ENCODE measurements at regions not wholly inside any gene's neighbourhood (a gene's known extent, or its start where the extent isn't known, plus 50 kb on each side); places are given as distances from the start of the nearest gene placed in this dataset.

DNA sequence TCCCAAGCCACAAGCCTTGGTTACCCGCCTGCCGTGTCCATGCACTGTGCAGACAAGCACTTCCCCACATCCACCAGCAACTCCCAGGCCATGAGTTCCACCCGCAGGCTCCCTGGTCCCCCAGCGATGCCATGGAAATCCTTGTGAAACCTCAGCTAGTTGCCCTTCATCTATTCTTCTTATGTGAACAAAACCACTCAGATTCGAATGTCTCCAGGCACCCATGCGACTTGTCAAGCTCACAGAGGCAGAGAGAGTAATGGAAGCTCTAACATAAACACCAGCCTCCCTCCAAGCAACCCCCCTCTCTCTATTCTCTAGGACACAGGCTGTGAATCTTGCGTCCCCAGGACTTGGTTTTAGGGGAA lies 182.6 kb downstream of the C16orf95 start:
- TF ChIP-seq, protein P1, sequence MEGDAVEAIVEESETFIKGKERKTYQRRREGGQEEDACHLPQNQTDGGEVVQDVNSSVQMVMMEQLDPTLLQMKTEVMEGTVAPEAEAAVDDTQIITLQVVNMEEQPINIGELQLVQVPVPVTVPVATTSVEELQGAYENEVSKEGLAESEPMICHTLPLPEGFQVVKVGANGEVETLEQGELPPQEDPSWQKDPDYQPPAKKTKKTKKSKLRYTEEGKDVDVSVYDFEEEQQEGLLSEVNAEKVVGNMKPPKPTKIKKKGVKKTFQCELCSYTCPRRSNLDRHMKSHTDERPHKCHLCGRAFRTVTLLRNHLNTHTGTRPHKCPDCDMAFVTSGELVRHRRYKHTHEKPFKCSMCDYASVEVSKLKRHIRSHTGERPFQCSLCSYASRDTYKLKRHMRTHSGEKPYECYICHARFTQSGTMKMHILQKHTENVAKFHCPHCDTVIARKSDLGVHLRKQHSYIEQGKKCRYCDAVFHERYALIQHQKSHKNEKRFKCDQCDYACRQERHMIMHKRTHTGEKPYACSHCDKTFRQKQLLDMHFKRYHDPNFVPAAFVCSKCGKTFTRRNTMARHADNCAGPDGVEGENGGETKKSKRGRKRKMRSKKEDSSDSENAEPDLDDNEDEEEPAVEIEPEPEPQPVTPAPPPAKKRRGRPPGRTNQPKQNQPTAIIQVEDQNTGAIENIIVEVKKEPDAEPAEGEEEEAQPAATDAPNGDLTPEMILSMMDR (conservative IDR thresholded peaks at IDR 0.05; ENCODE audit: low read depth, low read length), result no peak
- no peak overlapping the region for H3K4me3 ChIP-seq (ENCODE audit: low read length)
- no peak for DNase-seq (ENCODE audit: low read depth)

DNA sequence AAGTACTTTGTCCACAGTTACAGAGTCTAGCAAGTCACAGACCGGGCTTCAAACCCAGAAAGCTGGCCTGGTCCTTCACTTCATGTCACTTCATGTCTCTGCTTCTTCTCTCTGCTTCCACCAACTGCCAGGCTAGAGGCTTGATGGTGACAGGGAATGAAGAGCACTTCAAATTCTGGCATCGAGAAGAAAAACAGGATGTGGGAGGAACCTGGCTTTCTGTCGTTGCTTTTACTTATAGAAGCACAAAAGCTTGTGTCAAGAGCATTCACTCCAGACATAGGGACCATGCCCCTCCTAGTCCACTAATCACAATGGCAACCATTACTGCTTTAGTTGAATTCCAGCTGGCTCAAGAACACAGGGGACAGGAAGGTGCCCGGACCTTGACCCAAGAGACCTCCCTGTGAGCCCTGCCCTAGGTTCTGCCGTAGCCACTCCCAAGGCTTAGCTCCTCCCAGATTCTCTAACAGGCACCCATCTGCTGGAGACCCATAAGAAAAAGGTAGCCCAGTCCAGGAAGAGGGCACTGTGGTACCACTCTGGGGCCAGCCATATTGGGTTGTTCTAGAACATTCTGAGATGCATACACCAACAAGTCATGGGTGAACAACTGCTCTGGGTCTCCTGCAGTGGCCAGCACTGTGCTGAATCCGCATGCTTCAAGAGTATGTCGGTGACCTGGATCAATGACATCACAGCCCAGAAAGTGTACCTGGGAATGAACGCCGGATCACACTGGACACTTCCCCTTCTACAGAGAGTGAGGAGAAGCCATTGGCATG lies 181.8 kb downstream of the C16orf95 start:
- TF ChIP-seq, protein P1 (conservative IDR thresholded peaks at IDR 0.05; ENCODE audit: low read depth, low read length), result no peak
- no peak for DNase-seq (ENCODE audit: low read depth)
- no peak overlapping the region for H3K4me3 ChIP-seq (ENCODE audit: low read length)

DNA sequence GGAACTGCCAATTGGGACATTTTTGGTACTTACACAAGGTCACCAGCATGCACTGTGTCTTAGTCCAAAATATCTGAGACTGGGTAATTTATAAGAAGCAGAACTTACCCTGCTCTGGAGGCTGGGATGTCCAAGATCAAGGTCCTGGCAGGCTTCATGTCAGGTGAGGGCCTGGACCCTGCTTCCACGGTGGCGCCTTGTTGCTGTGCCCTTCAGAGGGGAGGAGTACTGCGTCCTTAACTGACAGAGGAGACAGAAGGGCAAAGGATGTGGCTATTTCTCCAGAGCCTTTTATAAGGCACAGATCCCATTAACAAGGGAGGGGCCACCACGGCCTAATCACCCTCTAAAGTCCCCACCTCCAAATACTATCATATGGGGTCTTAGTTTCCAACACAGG lies 178.9 kb downstream of the C16orf95 start:
- no peak for DNase-seq (ENCODE audit: low read depth)
- TF ChIP-seq, protein P1 (conservative IDR thresholded peaks at IDR 0.05; ENCODE audit: low read depth, low read length), result no peak
- H3K4me3 ChIP-seq (ENCODE audit: low read length), result no peak overlapping the region

DNA sequence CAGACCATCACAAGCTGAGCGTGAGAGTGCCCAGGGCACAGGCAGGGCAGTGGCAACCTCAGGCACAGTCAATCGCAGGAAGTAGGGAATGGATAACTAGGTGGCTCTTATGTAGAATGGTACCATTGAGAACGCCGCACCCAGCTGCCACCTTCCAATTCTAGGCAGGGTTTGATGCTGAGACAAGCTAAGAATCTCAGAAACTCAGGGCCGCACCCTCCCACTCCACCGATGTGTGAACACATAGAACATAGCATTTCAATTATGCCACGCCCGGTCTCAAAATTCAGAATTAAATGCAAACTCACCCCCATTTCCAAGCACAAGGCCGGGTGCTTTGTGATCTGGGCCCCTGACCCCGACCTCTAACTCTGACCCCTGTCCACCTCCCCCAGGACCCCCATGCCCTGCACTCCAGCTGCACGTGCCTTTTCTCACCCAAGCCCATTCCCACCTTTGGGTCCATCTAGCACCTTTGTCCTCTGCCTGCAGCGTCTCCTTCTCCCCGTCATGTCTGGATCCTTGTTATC lies 178.4 kb downstream of the C16orf95 start:
- H3K4me3 ChIP-seq (ENCODE audit: low read length), result no peak overlapping the region
- DNase-seq (ENCODE audit: low read depth), result no peak
- TF ChIP-seq, protein P1 (conservative IDR thresholded peaks at IDR 0.05; ENCODE audit: low read depth, low read length), result no peak

DNA sequence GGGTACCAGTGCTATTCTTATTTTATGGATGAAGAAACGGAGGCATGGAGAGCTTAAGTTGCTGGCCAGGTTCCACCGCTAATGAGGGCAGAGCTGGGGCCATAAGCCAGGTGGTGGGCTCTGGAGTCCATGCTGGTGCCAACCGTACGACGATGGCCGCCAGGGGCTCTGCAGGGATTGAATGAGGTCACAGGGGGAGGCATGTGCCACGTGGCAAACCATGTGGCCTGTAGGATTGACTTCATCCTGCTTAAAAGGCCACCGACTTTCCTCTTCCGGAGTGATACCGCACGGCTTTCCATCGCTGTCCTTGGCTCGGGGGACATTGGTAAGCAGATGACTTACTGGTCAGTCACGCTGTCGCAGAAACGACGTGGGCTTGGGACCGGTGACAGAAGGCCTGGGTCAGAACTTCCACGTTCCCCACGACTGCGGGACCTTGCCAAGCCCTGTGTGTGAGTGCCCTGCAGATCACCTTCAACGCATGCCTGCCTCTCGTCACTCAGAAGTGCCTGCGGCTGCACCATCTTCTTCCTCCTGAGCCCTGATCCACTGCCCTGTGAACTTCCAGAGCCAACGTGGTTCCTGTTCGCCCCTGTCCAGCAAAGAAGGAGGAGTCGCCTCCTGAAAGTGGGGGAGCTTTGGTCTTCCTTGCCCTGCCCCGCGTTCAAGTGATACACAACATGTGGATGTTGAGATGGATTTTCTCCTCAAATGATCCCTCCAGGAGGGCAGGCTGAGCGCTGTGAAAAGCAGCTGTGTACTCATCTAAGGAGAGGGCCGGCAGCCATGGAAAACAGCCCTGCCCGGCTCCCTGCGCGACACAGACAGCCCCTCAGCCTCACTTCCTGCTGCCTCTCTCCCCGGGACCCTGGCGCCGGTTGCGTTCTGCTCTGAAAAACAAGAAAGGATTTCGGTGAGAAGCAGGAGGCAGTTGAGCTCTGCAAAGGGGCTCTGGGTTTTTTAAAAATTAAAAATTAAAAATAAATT lies 176.7 kb downstream of the C16orf95 start:
- no peak overlapping the region for H3K4me3 ChIP-seq (ENCODE audit: low read length)
- TF ChIP-seq, protein P1 (conservative IDR thresholded peaks at IDR 0.05; ENCODE audit: low read depth, low read length), result no peak
- no peak for DNase-seq (ENCODE audit: low read depth)

DNA sequence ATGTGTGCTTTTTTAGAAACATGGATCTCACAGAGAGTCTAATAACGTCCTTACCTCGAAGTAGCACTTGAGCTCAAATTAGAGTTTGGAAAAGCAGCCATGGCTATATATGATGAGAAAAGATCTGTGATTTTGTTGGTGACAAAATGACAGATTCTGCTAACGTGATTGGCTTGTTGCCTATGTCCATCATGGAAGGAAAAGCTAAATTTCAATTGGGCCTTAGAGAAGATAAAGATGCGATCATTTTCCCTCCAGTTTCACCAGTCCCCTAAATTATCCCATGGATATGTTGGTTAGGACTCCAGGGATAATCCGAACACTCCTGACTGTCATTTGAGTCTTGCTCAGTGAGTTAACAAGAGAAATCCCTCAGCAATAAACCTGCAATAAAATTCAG lies 175.8 kb downstream of the C16orf95 start:
- TF ChIP-seq, protein P1 (conservative IDR thresholded peaks at IDR 0.05; ENCODE audit: low read depth, low read length), result no peak
- H3K4me3 ChIP-seq (ENCODE audit: low read length), result no peak overlapping the region
- DNase-seq (ENCODE audit: low read depth), result no peak
